H1 (cell line): ENCODE measurements at regions not wholly inside any gene's neighbourhood (a gene's known extent, or its start where the extent isn't known, plus 50 kb on each side); places are given as distances from the start of the nearest gene placed in this dataset.

ENCODE experiments used
- CEBPB ChIP-seq: IDR thresholded peaks from 2 replicates; pipeline ENCODE4 v1.6.1; 2012; ENCODE audit warnings: low read depth, low read length
- HDAC2 ChIP-seq, 2 experiments: fragments of 300-600 bp in 1 of 2; sonication (generic) in 1 of 2; IDR thresholded peaks; 2 replicates each; pipeline ENCODE4 v1.6.1; 2011 to 2012; ENCODE audit warnings: low read depth in 2 of 2, low read length in 2 of 2, mild to moderate bottlenecking in 2 of 2, moderate library complexity in 2 of 2, borderline replicate concordance in 1 of 2, inconsistent platforms in 1 of 2
- SIX5 ChIP-seq: IDR thresholded peaks from 2 replicates; pipeline ENCODE4 v1.6.1; 2011; ENCODE audit warnings: mild to moderate bottlenecking, low read depth, low read length

DNA sequence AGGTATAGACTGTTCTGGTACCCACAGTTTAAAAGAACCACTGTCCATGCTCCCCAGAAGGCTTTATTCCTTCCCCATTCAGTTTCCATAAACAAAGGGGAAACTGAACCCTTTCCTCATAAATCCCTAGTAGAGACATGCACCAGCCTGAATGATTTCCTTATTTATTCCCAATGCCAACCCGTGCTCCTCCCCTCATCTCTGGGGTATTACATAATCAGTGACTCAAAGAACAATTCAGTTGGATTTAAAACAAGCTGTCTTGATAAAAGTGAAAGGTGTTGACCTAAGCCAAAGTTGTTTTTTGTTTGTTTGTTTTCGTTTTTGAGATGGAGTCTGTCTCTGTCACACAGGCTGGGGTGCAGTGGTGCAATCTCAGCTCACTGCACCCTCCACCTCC lies 418.5 kb upstream of the CNTNAP5 start (continued):
- TF ChIP-seq HDAC2 (IDR thresholded peaks at IDR 0.05; ENCODE audit: borderline replicate concordance in 1 of 2, low read depth in 2 of 2, low read length in 2 of 2) = no peak
- no peak for TF ChIP-seq SIX5
- no peak for TF ChIP-seq CEBPB
